Peyer's patch (tissue), 4 donors: ENCODE measurements at regions not wholly inside any gene's neighbourhood (a gene's known extent, or its start where the extent isn't known, plus 50 kb on each side); places are given as distances from the start of the nearest gene placed in this dataset.

Source experiments
- CTCF ChIP-seq, 6 experiments: fragments of 450-650 bp in 4 of 6; fragments of 200-600 bp in 2 of 6; sonication (generic) in 1 of 6; IDR thresholded peaks; one replicate each; pipeline ENCODE4 v1.5.1; 2017 to 2019; ENCODE audit warnings: antibody characterized with exemption in 6 of 6, mild to moderate bottlenecking in 3 of 6, moderate library complexity in 1 of 6
- POLR2A ChIP-seq, 2 donors: fragments of 450-650 bp; IDR thresholded peaks; one replicate each; pipeline ENCODE4 v1.5.1; 2017; ENCODE audit warnings: antibody characterized with exemption in 2 of 2, mild to moderate bottlenecking in 2 of 2, moderate library complexity in 2 of 2

GRCh38 chr20:23253524-23253923 is 97.1 kb upstream of the NXT1 start:
- TF ChIP-seq CTCF (IDR thresholded peaks at IDR 0.05): no peak
- TF ChIP-seq POLR2A (IDR thresholded peaks at IDR 0.05): no peak
